Breast epithelium (tissue), 4 donors: ENCODE measurements at regions not wholly inside any gene's neighbourhood (a gene's known extent, or its start where the extent isn't known, plus 50 kb on each side); places are given as distances from the start of the nearest gene placed in this dataset.

ENCODE experiments used
- DNase-seq, 2 donors: peaks; one replicate each; pipeline ENCODE4 v3.0.0-alpha.2; 2019; ENCODE audit warnings: low spot score in 2 of 2
- H3K27ac ChIP-seq, 2 donors: fragments of 200-600 bp; sonication (generic) in 1 of 2; one replicate each; pipeline ENCODE4 v1.5.1; 2016 to 2019; ENCODE audit warnings: mild to moderate bottlenecking in 1 of 2
- H3K27me3 ChIP-seq, 2 donors: fragments of 200-600 bp; sonication (generic) in 1 of 2; one replicate each; pipeline versions ENCODE4 v1.5.1 to v1.6.0; 2017 to 2019; ENCODE audit warnings: control low read depth in 1 of 2, mild to moderate bottlenecking in 1 of 2
- H3K36me3 ChIP-seq: fragments of 200-600 bp; one replicate; pipeline ENCODE4 v1.5.1; 2019
- H3K4me1 ChIP-seq, 2 donors: fragments of 200-600 bp; sonication (generic); one replicate each; pipeline ENCODE4 v1.5.1; 2016 to 2019; ENCODE audit warnings: control low read depth in 1 of 2
- H3K4me3 ChIP-seq, 3 donors: fragments of 200-600 bp; sonication (generic); 1 replicate in 2 of 3; 2 replicates in 1 of 3; pipeline ENCODE4 v1.5.1; 2016 to 2019; ENCODE audit warnings: mild to moderate bottlenecking in 3 of 3, moderate library complexity in 2 of 3
- H3K9me3 ChIP-seq, 2 donors: fragments of 200-600 bp; sonication (generic) in 1 of 2; one replicate each; pipeline ENCODE4 v1.5.1; 2016 to 2019; ENCODE audit warnings: control low read depth in 1 of 2
- CTCF ChIP-seq, 3 donors: fragments of 450-650 bp; IDR thresholded peaks; one replicate each; pipeline ENCODE4 v1.5.1; 2016 to 2017; ENCODE audit warnings: antibody characterized with exemption in 3 of 3, mild to moderate bottlenecking in 3 of 3, moderate library complexity in 3 of 3
- POLR2A ChIP-seq: fragments of 450-650 bp; IDR thresholded peaks from one replicate; pipeline ENCODE4 v1.6.1; 2016; ENCODE audit warnings: antibody characterized with exemption, mild to moderate bottlenecking, moderate library complexity
- POLR2AphosphoS5 ChIP-seq, 3 donors: sonication (generic); formaldehyde crosslinking; IDR thresholded peaks; one replicate each; pipeline ENCODE4 v1.6.1; 2017; ENCODE audit warnings: antibody characterized with exemption in 3 of 3
- intact Hi-C: fragments of 100-400 bp; cut with DNase I; formaldehyde crosslinking; loops from one replicate; pipeline ENCODE4 v1.15.1; 2023; ENCODE audit warnings: low total_unique reads

- H3K27ac ChIP-seq: peak overlapping the region in 1 of 2 donors; percentile 50
- TF ChIP-seq POLR2AphosphoS5 (IDR thresholded peaks at IDR 0.05) (no peak), POLR2A (no peak), CTCF (IDR thresholded peaks at IDR 0.05) (no peak)
- intact Hi-C loops: no loop called here
- no peaks in the 10 kb centered on the region for H3K4me1 ChIP-seq
- H3K36me3 ChIP-seq: no peaks in the 10 kb centered on the region
- DNase-seq: no peak
- no peak overlapping the region for H3K4me3 ChIP-seq
- no peaks in the 10 kb centered on the region for H3K9me3 ChIP-seq
- no peaks in the 10 kb centered on the region for H3K27me3 ChIP-seq
These were observed 178.2 kb upstream of the KLF6 start for GRCh38 chr10:3963191-3963673.

- intact Hi-C loops: no loop called here
- H3K27ac ChIP-seq: no peak overlapping the region
- no peak overlapping the region for H3K4me3 ChIP-seq
- no peaks in the 10 kb centered on the region for H3K27me3 ChIP-seq
- H3K9me3 ChIP-seq: no peaks in the 10 kb centered on the region
- TF ChIP-seq CTCF (IDR thresholded peaks at IDR 0.05): no peak
- no peak for TF ChIP-seq POLR2AphosphoS5 (IDR thresholded peaks at IDR 0.05)
- TF ChIP-seq POLR2A: no peak
- no peaks in the 10 kb centered on the region for H3K4me1 ChIP-seq
- no peak for DNase-seq
- H3K36me3 ChIP-seq: no peaks in the 10 kb centered on the region
These were observed 176.1 kb upstream of the KLF6 start for GRCh38 chr10:3961082-3961481.

GRCh38 chr10:3960496-3960895 is 175.5 kb upstream of the KLF6 start:
- Histone ChIP-seq H3K27me3 (no peaks in the 10 kb centered on the region), H3K4me3 (no peak overlapping the region), H3K4me1 (no peaks in the 10 kb centered on the region), H3K27ac (no peak overlapping the region), H3K9me3 (no peaks in the 10 kb centered on the region), H3K36me3 (no peaks in the 10 kb centered on the region)
- TF ChIP-seq POLR2AphosphoS5 (IDR thresholded peaks at IDR 0.05) (no peak), POLR2A (no peak), CTCF (IDR thresholded peaks at IDR 0.05) (no peak)
- intact Hi-C loops: no loop called here
- no peak for DNase-seq

GRCh38 chr10:3959370-3960325 is 174.6 kb upstream of the KLF6 start:
- H3K27ac ChIP-seq: no peak overlapping the region
- H3K27me3 ChIP-seq: no peaks in the 10 kb centered on the region
- DNase-seq: no peak
- no peak overlapping the region for H3K4me3 ChIP-seq
- TF ChIP-seq POLR2AphosphoS5 (IDR thresholded peaks at IDR 0.05): no peak
- no peak for TF ChIP-seq CTCF (IDR thresholded peaks at IDR 0.05)
- no peak for TF ChIP-seq POLR2A
- H3K36me3 ChIP-seq: no peaks in the 10 kb centered on the region
- H3K4me1 ChIP-seq: no peaks in the 10 kb centered on the region
- no peaks in the 10 kb centered on the region for H3K9me3 ChIP-seq
- intact Hi-C loops: no loop called here

- Histone ChIP-seq H3K27ac (no peak overlapping the region), H3K9me3 (no peaks in the 10 kb centered on the region), H3K36me3 (no peaks in the 10 kb centered on the region), H3K27me3 (no peaks in the 10 kb centered on the region), H3K4me3 (no peak overlapping the region), H3K4me1 (no peaks in the 10 kb centered on the region)
- DNase-seq: no peak
- TF ChIP-seq CTCF (IDR thresholded peaks at IDR 0.05) (no peak), POLR2A (no peak), POLR2AphosphoS5 (IDR thresholded peaks at IDR 0.05) (no peak)
- intact Hi-C loops: no loop called here
These were observed 173.5 kb upstream of the KLF6 start for GRCh38 chr10:3958472-3958996.
